PC-3 (cell line): ENCODE measurements at regions not wholly inside any gene's neighbourhood (a gene's known extent, or its start where the extent isn't known, plus 50 kb on each side); places are given as distances from the start of the nearest gene placed in this dataset.

Source experiments
- ATAC-seq: fragments of 200-7000 bp; cut with Tn5 transposase; 2 replicates; pipeline ENCODE4 v1.9.1; 2020; ENCODE audit warnings: mild to moderate bottlenecking, moderate library complexity
- BruUV-seq: library from RNA; stranded (reverse); fragments of 400-500 nt; replicated peaks from 2 replicates; lab custom pipeline; 2021; lab: Mats Ljungman, UMichigan
- CTCF ChIA-PET: fragments of 300-600 bp; sonication (Branson Sonifier 250); formaldehyde crosslinking; loops from one replicate; lab custom pipeline; 2022; ENCODE audit warnings: antibody characterized with exemption; lab: Charles Lee
- POLR2A ChIA-PET: fragments of 300-600 bp; sonication (Branson Sonifier 250); formaldehyde crosslinking; loops from one replicate; lab custom pipeline; 2022; ENCODE audit warnings: antibody characterized with exemption; ENCODE audit not compliant: unreplicated experiment; lab: Charles Lee
- DNase-seq: peaks from one replicate; pipeline ENCODE4 v3.0.0-alpha.2; 2015
- H2AFZ ChIP-seq: fragments of 300-600 bp; sonication (generic); 2 replicates; pipeline ENCODE4 v1.6.0; 2016; ENCODE audit warnings: antibody characterized with exemption, low read length
- H3F3A ChIP-seq: fragments of 300-600 bp; sonication (generic); one replicate; pipeline ENCODE4 v1.6.0; 2017; ENCODE audit warnings: antibody characterized with exemption, low read length, control low read depth, mild to moderate bottlenecking; ENCODE audit not compliant: unreplicated experiment
- H3K27ac ChIP-seq: fragments of 300-600 bp; sonication (generic); 2 replicates; pipeline ENCODE4 v1.5.1; 2016; ENCODE audit warnings: mild to moderate bottlenecking, low read length
- H3K27me3 ChIP-seq: fragments of 300-600 bp; sonication (generic); 2 replicates; pipeline ENCODE4 v1.6.1; 2016; ENCODE audit warnings: low read length, mixed read lengths
- H3K36me3 ChIP-seq: fragments of 300-600 bp; sonication (generic); 2 replicates; pipeline ENCODE4 v1.6.1; 2016; ENCODE audit warnings: low read depth, mixed run types, low read length, mixed read lengths
- H3K4me1 ChIP-seq: fragments of 300-600 bp; sonication (generic); 2 replicates; pipeline ENCODE4 v1.5.1; 2016; ENCODE audit warnings: low read length; ENCODE audit not compliant: insufficient read depth
- H3K4me2 ChIP-seq: fragments of 300-600 bp; sonication (generic); 2 replicates; pipeline ENCODE4 v1.6.0; 2016; ENCODE audit warnings: low read length
- H3K4me3 ChIP-seq: fragments of 300-600 bp; sonication (generic); 2 replicates; pipeline ENCODE4 v1.5.1; 2016; ENCODE audit warnings: mild to moderate bottlenecking, low read length, mixed read lengths
- H3K79me2 ChIP-seq: fragments of 300-600 bp; sonication (generic); 2 replicates; pipeline ENCODE4 v1.6.1; 2017; ENCODE audit warnings: low read length, mixed read lengths
- H3K9ac ChIP-seq: fragments of 300-600 bp; sonication (generic); 2 replicates; pipeline ENCODE4 v1.6.0; 2016; ENCODE audit warnings: mild to moderate bottlenecking, low read length
- H3K9me2 ChIP-seq: fragments of 300-600 bp; sonication (generic); replicated peaks from 2 replicates; pipeline ENCODE4 v1.6.1; 2016; ENCODE audit warnings: mixed run types, low read length, mixed read lengths
- H3K9me3 ChIP-seq: fragments of 300-600 bp; sonication (generic); 2 replicates; pipeline ENCODE4 v1.6.1; 2016; ENCODE audit warnings: low read length, mixed read lengths
- H4K20me1 ChIP-seq: fragments of 300-600 bp; sonication (generic); 2 replicates; pipeline ENCODE4 v1.6.1; 2016; ENCODE audit warnings: low read length, mixed read lengths
- EZH2 ChIP-seq: fragments of 300-600 bp; sonication (generic); IDR thresholded peaks from one replicate; pipeline ENCODE4 v1.6.1; 2017; ENCODE audit warnings: antibody characterized with exemption, mild to moderate bottlenecking, low read length; ENCODE audit not compliant: unreplicated experiment
- EZH2phosphoT487 ChIP-seq: fragments of 300-600 bp; sonication (generic); IDR thresholded peaks from 2 replicates; pipeline ENCODE4 v1.6.1; 2018; ENCODE audit warnings: mild to moderate bottlenecking, antibody characterized with exemption, low read length, borderline replicate concordance
- intact Hi-C: fragments of 100-400 bp; cut with micrococcal nuclease; formaldehyde crosslinking; loops from 2 replicates; pipeline ENCODE4 v1.9.0; 2023
- TF ChIP-seq, protein P1 (sequence below): fragments of 300-600 bp; sonication (generic); conservative IDR thresholded peaks from 2 replicates; pipeline ENCODE4 v1.5.1; 2017; ENCODE audit warnings: antibody characterized with exemption, low read depth, mild to moderate bottlenecking, low read length

- ChIA-PET CTCF (no interaction called here), POLR2A (no interaction called here)
- no peaks in the 10 kb centered on the region for H3K27me3 ChIP-seq
- no peak overlapping the region for H3K4me3 ChIP-seq
- intact Hi-C loops, result loop anchor here (10.0 kb wide), 1 partner anchor 395 kb away; no protein-coding TSS in a partner anchor
- BruUV-seq, result no TSS peak
- no peak overlapping the region for H2AFZ ChIP-seq
- no peaks in the 10 kb centered on the region for H3F3A ChIP-seq
- no peak for ATAC-seq
- H3K27ac ChIP-seq, result no peak overlapping the region
- H3K9me2 ChIP-seq, result no peaks in the 10 kb centered on the region
- H3K4me2 ChIP-seq, result no peak overlapping the region
- DNase-seq, result peak; percentile 17
- TF ChIP-seq, protein P1, sequence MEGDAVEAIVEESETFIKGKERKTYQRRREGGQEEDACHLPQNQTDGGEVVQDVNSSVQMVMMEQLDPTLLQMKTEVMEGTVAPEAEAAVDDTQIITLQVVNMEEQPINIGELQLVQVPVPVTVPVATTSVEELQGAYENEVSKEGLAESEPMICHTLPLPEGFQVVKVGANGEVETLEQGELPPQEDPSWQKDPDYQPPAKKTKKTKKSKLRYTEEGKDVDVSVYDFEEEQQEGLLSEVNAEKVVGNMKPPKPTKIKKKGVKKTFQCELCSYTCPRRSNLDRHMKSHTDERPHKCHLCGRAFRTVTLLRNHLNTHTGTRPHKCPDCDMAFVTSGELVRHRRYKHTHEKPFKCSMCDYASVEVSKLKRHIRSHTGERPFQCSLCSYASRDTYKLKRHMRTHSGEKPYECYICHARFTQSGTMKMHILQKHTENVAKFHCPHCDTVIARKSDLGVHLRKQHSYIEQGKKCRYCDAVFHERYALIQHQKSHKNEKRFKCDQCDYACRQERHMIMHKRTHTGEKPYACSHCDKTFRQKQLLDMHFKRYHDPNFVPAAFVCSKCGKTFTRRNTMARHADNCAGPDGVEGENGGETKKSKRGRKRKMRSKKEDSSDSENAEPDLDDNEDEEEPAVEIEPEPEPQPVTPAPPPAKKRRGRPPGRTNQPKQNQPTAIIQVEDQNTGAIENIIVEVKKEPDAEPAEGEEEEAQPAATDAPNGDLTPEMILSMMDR, result no peak
- no peak for TF ChIP-seq EZH2phosphoT487
- TF ChIP-seq EZH2, result no peak
- H3K9ac ChIP-seq, result no peak overlapping the region
- H3K9me3 ChIP-seq, result no peaks in the 10 kb centered on the region
- H3K36me3 ChIP-seq, result no peaks in the 10 kb centered on the region
- 0 out of 2 replicates have a peak, but pooled peaks cover 5% of the 10 kb centered on the region for H3K4me1 ChIP-seq
- H4K20me1 ChIP-seq, result no peaks in the 10 kb centered on the region
- no peaks in the 10 kb centered on the region for H3K79me2 ChIP-seq
These were observed 862.5 kb upstream of the ID2 start for GRCh38 chr2:7819316-7819715.

GRCh38 chr2:7819850-7820249 lies 862.0 kb upstream of the ID2 start:
- no TSS peak for BruUV-seq
- Histone ChIP-seq H3K4me2 (no peak overlapping the region), H3K9me2 (no peaks in the 10 kb centered on the region), H3K36me3 (no peaks in the 10 kb centered on the region), H3K27me3 (no peaks in the 10 kb centered on the region), H3K9ac (no peak overlapping the region), H4K20me1 (no peaks in the 10 kb centered on the region), H3K27ac (no peak overlapping the region), H3K4me1 (peaks cover 7% of the 10 kb centered on the region), H3K9me3 (no peaks in the 10 kb centered on the region), H2AFZ (0 out of 2 replicates have a peak overlapping the region, but pooled peaks have one; percentile 27), H3F3A (no peaks in the 10 kb centered on the region), H3K79me2 (no peaks in the 10 kb centered on the region), H3K4me3 (no peak overlapping the region)
- CTCF ChIA-PET, result no interaction called here
- TF ChIP-seq EZH2 (no peak), EZH2phosphoT487 (no peak)
- TF ChIP-seq, protein P1, result no peak
- ATAC-seq, result no peak
- no peak for DNase-seq
- intact Hi-C loops, result loop anchor here (10.0 kb wide), 2 partner anchors 305 to 395 kb away; no protein-coding TSS in a partner anchor
- POLR2A ChIA-PET, result no interaction called here

DNA sequence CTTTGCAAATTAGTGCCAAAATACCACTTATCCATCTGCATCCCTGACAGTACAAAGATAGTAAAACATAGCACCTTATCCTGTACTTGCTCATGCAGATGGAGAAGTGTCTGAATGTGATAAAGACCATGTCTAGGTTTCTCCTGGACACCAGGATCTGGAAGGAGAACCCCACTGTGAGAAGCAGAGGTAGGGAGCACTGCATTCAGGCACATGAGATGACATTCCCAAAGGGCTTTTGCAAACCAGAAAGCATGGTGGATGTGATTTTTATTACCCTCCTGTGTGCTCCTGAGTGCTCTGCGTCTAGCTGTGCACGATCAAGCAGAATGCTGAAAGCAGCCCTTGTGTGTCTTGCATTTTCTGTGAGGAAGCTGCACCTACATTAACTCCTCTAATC lies 857.6 kb upstream of the ID2 start:
- Histone ChIP-seq H3K4me2 (no peak overlapping the region), H3F3A (no peaks in the 10 kb centered on the region), H3K36me3 (no peaks in the 10 kb centered on the region), H4K20me1 (no peaks in the 10 kb centered on the region), H3K4me3 (no peak overlapping the region), H3K4me1 (peaks cover 26% of the 10 kb centered on the region), H3K9me2 (no peaks in the 10 kb centered on the region), H3K9me3 (no peaks in the 10 kb centered on the region), H3K79me2 (no peaks in the 10 kb centered on the region), H3K27ac (peak overlapping the region; percentile 90; the same call in 1 of the 2 replicates), H2AFZ (no peak overlapping the region), H3K27me3 (no peaks in the 10 kb centered on the region), H3K9ac (no peak overlapping the region)
- DNase-seq, result no peak
- TF ChIP-seq EZH2phosphoT487 (no peak), EZH2 (no peak)
- TF ChIP-seq, protein P1, result no peak
- intact Hi-C loops, result loop anchor here (10.0 kb wide), 1 partner anchor 309 kb away; no protein-coding TSS in a partner anchor
- no TSS peak for BruUV-seq
- ChIA-PET CTCF (no interaction called here), POLR2A (no interaction called here)
- no peak for ATAC-seq
